Parathyroid adenoma (tissue), 2 donors: ENCODE measurements at regions not wholly inside any gene's neighbourhood (a gene's known extent, or its start where the extent isn't known, plus 50 kb on each side); places are given as distances from the start of the nearest gene placed in this dataset.

Source experiments
- H2AFZ ChIP-seq: fragments of 300-600 bp; sonication (generic); one replicate; pipeline ENCODE4 v1.7.0; 2017; ENCODE audit warnings: antibody characterized with exemption, mild to moderate bottlenecking
- H3K27ac ChIP-seq: fragments of 300-600 bp; sonication (generic); one replicate; pipeline ENCODE4 v1.7.0; 2017
- H3K27me3 ChIP-seq: fragments of 300-600 bp; sonication (generic); one replicate; pipeline ENCODE4 v1.7.0; 2017; ENCODE audit warnings: low read length; ENCODE audit not compliant: control insufficient read depth, insufficient read depth
- H3K36me3 ChIP-seq: fragments of 300-600 bp; sonication (generic); one replicate; pipeline ENCODE4 v1.7.0; 2017; ENCODE audit warnings: low read length; ENCODE audit not compliant: control insufficient read depth, insufficient read depth
- H3K4me1 ChIP-seq: fragments of 300-600 bp; sonication (generic); one replicate; pipeline ENCODE4 v1.7.0; 2017; ENCODE audit warnings: control low read depth
- H3K4me2 ChIP-seq: fragments of 300-600 bp; sonication (generic); one replicate; pipeline ENCODE4 v1.7.0; 2017; ENCODE audit warnings: low read length
- H3K4me3 ChIP-seq: fragments of 300-600 bp; sonication (generic); one replicate; pipeline ENCODE4 v1.7.0; 2017; ENCODE audit warnings: low read depth, low read length
- H3K79me2 ChIP-seq: fragments of 300-600 bp; sonication (generic); one replicate; pipeline ENCODE4 v1.7.0; 2017; ENCODE audit warnings: control low read depth
- H3K9ac ChIP-seq: fragments of 300-600 bp; sonication (generic); one replicate; pipeline ENCODE4 v1.7.0; 2017; ENCODE audit warnings: mild to moderate bottlenecking
- H3K9me3 ChIP-seq: fragments of 300-600 bp; sonication (generic); one replicate; pipeline ENCODE4 v1.7.0; 2017; ENCODE audit warnings: low read length; ENCODE audit not compliant: control insufficient read depth
- CTCF ChIP-seq: fragments of 300-600 bp; sonication (generic); IDR thresholded peaks from one replicate; pipeline ENCODE4 v1.7.0; 2017; ENCODE audit warnings: antibody characterized with exemption, mild to moderate bottlenecking
- donor health status: primary hyperparathyroidism.

- H3K27ac ChIP-seq, result no peak overlapping the region
- H3K36me3 ChIP-seq, result no peaks in the 10 kb centered on the region
- H3K4me2 ChIP-seq, result no peak overlapping the region
- H3K9ac ChIP-seq, result no peak overlapping the region
- no peak overlapping the region for H3K4me3 ChIP-seq
- no peak for TF ChIP-seq CTCF
- no peaks in the 10 kb centered on the region for H3K27me3 ChIP-seq
- no peaks in the 10 kb centered on the region for H3K4me1 ChIP-seq
- H3K9me3 ChIP-seq, result no peaks in the 10 kb centered on the region
- H2AFZ ChIP-seq, result no peak overlapping the region
- H3K79me2 ChIP-seq, result no peaks in the 10 kb centered on the region
These were observed 672.1 kb downstream of the EFNB2 start for GRCh38 chr13:105863300-105863920.

GRCh38 chr13:105848494-105848893 lies 687.0 kb downstream of the EFNB2 start:
- H3K27me3 ChIP-seq, result no peaks in the 10 kb centered on the region
- H3K4me1 ChIP-seq, result no peaks in the 10 kb centered on the region
- H3K27ac ChIP-seq, result no peak overlapping the region
- H3K9me3 ChIP-seq, result no peaks in the 10 kb centered on the region
- no peaks in the 10 kb centered on the region for H3K36me3 ChIP-seq
- no peaks in the 10 kb centered on the region for H3K79me2 ChIP-seq
- no peak overlapping the region for H3K9ac ChIP-seq
- H2AFZ ChIP-seq, result no peak overlapping the region
- no peak overlapping the region for H3K4me3 ChIP-seq
- TF ChIP-seq CTCF, result no peak
- no peak overlapping the region for H3K4me2 ChIP-seq

- no peak overlapping the region for H3K4me3 ChIP-seq
- H3K9me3 ChIP-seq, result no peaks in the 10 kb centered on the region
- H3K36me3 ChIP-seq, result no peaks in the 10 kb centered on the region
- H3K9ac ChIP-seq, result no peak overlapping the region
- no peaks in the 10 kb centered on the region for H3K27me3 ChIP-seq
- H3K27ac ChIP-seq, result no peak overlapping the region
- H3K4me2 ChIP-seq, result no peak overlapping the region
- TF ChIP-seq CTCF, result no peak
- H3K4me1 ChIP-seq, result no peaks in the 10 kb centered on the region
- no peaks in the 10 kb centered on the region for H3K79me2 ChIP-seq
- H2AFZ ChIP-seq, result no peak overlapping the region
These were observed 687.8 kb downstream of the EFNB2 start for GRCh38 chr13:105847527-105848291.

GRCh38 chr13:105846923-105847322 lies 688.5 kb downstream of the EFNB2 start:
- Histone ChIP-seq H3K79me2 (no peaks in the 10 kb centered on the region), H2AFZ (no peak overlapping the region), H3K27ac (no peak overlapping the region), H3K4me2 (no peak overlapping the region), H3K9ac (no peak overlapping the region), H3K9me3 (no peaks in the 10 kb centered on the region), H3K27me3 (no peaks in the 10 kb centered on the region), H3K4me1 (no peaks in the 10 kb centered on the region), H3K36me3 (no peaks in the 10 kb centered on the region), H3K4me3 (no peak overlapping the region)
- no peak for TF ChIP-seq CTCF

- Histone ChIP-seq H3K9ac (no peak overlapping the region), H3K4me1 (no peaks in the 10 kb centered on the region)
These were observed 694.2 kb downstream of the EFNB2 start for GRCh38 chr13:105841286-105841685.

More at GRCh38 chr13:105841286-105841685, 694.2 kb downstream of the EFNB2 start:
- no peak for TF ChIP-seq CTCF
- no peak overlapping the region for H3K27ac ChIP-seq
- no peak overlapping the region for H2AFZ ChIP-seq
- H3K27me3 ChIP-seq, result no peaks in the 10 kb centered on the region
- H3K4me3 ChIP-seq, result no peak overlapping the region
- no peak overlapping the region for H3K4me2 ChIP-seq
- no peaks in the 10 kb centered on the region for H3K79me2 ChIP-seq
- H3K9me3 ChIP-seq, result no peaks in the 10 kb centered on the region
- no peaks in the 10 kb centered on the region for H3K36me3 ChIP-seq
